ENCODE measurements at regions not wholly inside any gene's neighbourhood (a gene's known extent, or its start where the extent isn't known, plus 50 kb on each side); places are given as distances from the start of the nearest gene placed in this dataset.

- TF ChIP-seq CTCF (IDR thresholded peaks at IDR 0.05) (no peak), EP300 (IDR thresholded peaks at IDR 0.05) (no peak)
These were observed 900.8 kb downstream of the XPNPEP1 start for GRCh38 chr10:109022417-109023049.

All from ovary (tissue), 3 donors.